Mesenchymal stem cell (in vitro differentiated cells and primary cell): ENCODE measurements at regions not wholly inside any gene's neighbourhood (a gene's known extent, or its start where the extent isn't known, plus 50 kb on each side); places are given as distances from the start of the nearest gene placed in this dataset.

ENCODE experiments used
- DNase-seq: peaks from one replicate; pipeline ENCODE4 v3.0.0-alpha.2; 2013
- H2AFZ ChIP-seq: one replicate; pipeline ENCODE4 v1.6.1; 2013; ENCODE audit warnings: low read depth, mild to moderate bottlenecking, control low read depth, inconsistent platforms, low read length, moderate library complexity
- H2AK5ac ChIP-seq: 2 replicates; pipeline ENCODE4 v1.6.1; 2013; ENCODE audit warnings: low read length, moderate library complexity, mild to moderate bottlenecking, inconsistent platforms; ENCODE audit not compliant: severe bottlenecking
- H2BK120ac ChIP-seq: one replicate; pipeline ENCODE4 v1.6.1; 2013; ENCODE audit warnings: low read depth, mild to moderate bottlenecking, inconsistent platforms, low read length, moderate library complexity
- H2BK12ac ChIP-seq, 2 experiments: one replicate each; pipeline ENCODE4 v1.6.1; 2013; ENCODE audit warnings: inconsistent platforms in 2 of 2, low read length in 2 of 2, mild to moderate bottlenecking in 2 of 2, moderate library complexity in 2 of 2, control low read depth in 1 of 2
- H2BK15ac ChIP-seq: one replicate; pipeline ENCODE4 v1.6.1; 2013; ENCODE audit warnings: mild to moderate bottlenecking, low read depth, inconsistent platforms; ENCODE audit not compliant: poor library complexity, severe bottlenecking
- H2BK5ac ChIP-seq: 2 replicates; pipeline ENCODE4 v1.6.1; 2013; ENCODE audit warnings: low read depth, mild to moderate bottlenecking, low read length, control low read depth, inconsistent platforms; ENCODE audit not compliant: poor library complexity, severe bottlenecking
- H3K14ac ChIP-seq, 2 experiments: one replicate each; pipeline ENCODE4 v1.6.1; 2013; ENCODE audit warnings: inconsistent platforms in 2 of 2, low read length in 2 of 2, control low read depth in 1 of 2, mild to moderate bottlenecking in 1 of 2, moderate library complexity in 1 of 2
- H3K18ac ChIP-seq, 2 experiments: one replicate each; pipeline ENCODE4 v1.6.1; 2013; ENCODE audit warnings: inconsistent platforms in 2 of 2, low read length in 2 of 2, control low read depth in 1 of 2, low read depth in 1 of 2, mild to moderate bottlenecking in 1 of 2
- H3K23ac ChIP-seq, 2 experiments: one replicate each; pipeline ENCODE4 v1.6.1; 2013; ENCODE audit warnings: inconsistent platforms in 2 of 2, low read length in 2 of 2, mild to moderate bottlenecking in 2 of 2, moderate library complexity in 2 of 2, control low read depth in 1 of 2
- H3K27ac ChIP-seq: 2 replicates; pipeline ENCODE4 v1.5.1; 2013; ENCODE audit warnings: mild to moderate bottlenecking, moderate library complexity, low read length, control low read depth, inconsistent platforms; ENCODE audit not compliant: poor library complexity, severe bottlenecking
- H3K27me3 ChIP-seq, 2 experiments: 2 replicates each; pipeline versions ENCODE4 v1.6.1 to v1.7.0; 2013; ENCODE audit warnings: low read length in 2 of 2, mild to moderate bottlenecking in 2 of 2, moderate library complexity in 2 of 2, control low read depth in 1 of 2, inconsistent platforms in 1 of 2; ENCODE audit not compliant: control insufficient read depth in 1 of 2, insufficient read depth in 1 of 2
- H3K36me3 ChIP-seq, 2 experiments: 2 replicates each; pipeline versions ENCODE4 v1.6.1 to v1.7.0; 2013; ENCODE audit warnings: low read length in 2 of 2, control low read depth in 1 of 2, inconsistent platforms in 1 of 2, low read depth in 1 of 2, mild to moderate bottlenecking in 1 of 2; ENCODE audit not compliant: insufficient read depth in 2 of 2, control insufficient read depth in 1 of 2
- H3K4ac ChIP-seq, 2 experiments: one replicate each; pipeline ENCODE4 v1.6.1; 2013; ENCODE audit warnings: inconsistent platforms in 2 of 2, low read length in 2 of 2, mild to moderate bottlenecking in 2 of 2, moderate library complexity in 2 of 2, control low read depth in 1 of 2, low read depth in 1 of 2
- H3K4me1 ChIP-seq: 2 replicates; pipeline ENCODE4 v1.6.1; 2013; ENCODE audit warnings: low read depth, low read length, control low read depth; ENCODE audit not compliant: control insufficient read depth, insufficient read depth
- H3K4me2 ChIP-seq: 2 replicates; pipeline ENCODE4 v1.6.1; 2013; ENCODE audit warnings: low read length, mild to moderate bottlenecking, inconsistent platforms; ENCODE audit not compliant: poor library complexity, severe bottlenecking
- H3K4me3 ChIP-seq, 2 experiments: 2 replicates each; pipeline versions ENCODE4 v1.5.1 to v1.7.0; 2013; ENCODE audit warnings: low read length in 2 of 2, mild to moderate bottlenecking in 2 of 2, control low read depth in 1 of 2, low read depth in 1 of 2; ENCODE audit not compliant: insufficient read depth in 1 of 2
- H3K79me1 ChIP-seq: replicated peaks from 2 replicates; pipeline ENCODE4 v1.6.1; 2013; ENCODE audit warnings: mild to moderate bottlenecking, control low read depth, low read length, inconsistent platforms; ENCODE audit not compliant: poor library complexity, severe bottlenecking
- H3K9ac ChIP-seq: 2 replicates; pipeline ENCODE4 v1.7.0; 2013; ENCODE audit warnings: mild to moderate bottlenecking, low read length, moderate library complexity
- H3K9me3 ChIP-seq: 2 replicates; pipeline ENCODE4 v1.7.0; 2013; ENCODE audit warnings: mild to moderate bottlenecking, low read length; ENCODE audit not compliant: control insufficient read depth
- H4K8ac ChIP-seq: one replicate; pipeline ENCODE4 v1.6.1; 2013; ENCODE audit warnings: inconsistent platforms, mild to moderate bottlenecking, low read length, moderate library complexity
- H4K91ac ChIP-seq: one replicate; pipeline ENCODE4 v1.6.1; 2013; ENCODE audit warnings: mild to moderate bottlenecking, low read length, inconsistent platforms
- WGBS: methylation state at CpG from one replicate; pipeline ENCODE4 v1.1.7; 2013; ENCODE audit warnings: mixed read lengths; 5-methylcytosine and 5-hydroxymethylcytosine counted together

DNA sequence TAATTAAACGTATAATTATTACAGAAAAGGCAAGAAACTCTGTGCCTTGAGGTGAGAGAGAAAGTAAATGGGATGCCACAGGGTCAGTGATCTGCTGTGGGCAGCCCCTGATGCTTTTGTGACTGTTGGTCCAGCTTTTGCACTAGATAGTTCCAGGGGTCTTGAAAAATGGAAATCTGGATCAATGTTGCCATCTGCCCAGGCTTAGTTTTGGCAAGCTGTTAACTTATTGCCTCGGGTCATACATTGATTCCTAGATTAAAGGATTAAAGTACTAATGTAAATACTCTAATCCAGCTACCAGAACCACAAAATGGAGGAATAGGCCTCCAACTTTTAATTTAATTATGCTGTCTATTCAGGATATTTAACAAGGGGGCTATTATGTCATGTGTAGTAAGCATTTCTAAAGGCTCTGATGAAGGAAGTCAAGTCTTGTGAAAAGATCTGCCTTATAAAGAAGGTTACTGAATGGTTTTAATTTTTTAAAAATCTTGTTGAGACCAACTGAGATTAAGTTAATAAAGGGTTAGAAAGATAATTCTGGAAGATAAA lies 376.0 kb upstream of the HS3ST5 start:
- H3K14ac ChIP-seq = no peak overlapping the region
- H3K4ac ChIP-seq = no peak overlapping the region
- H3K79me1 ChIP-seq = no peaks in the 10 kb centered on the region
- H3K36me3 ChIP-seq = no peaks in the 10 kb centered on the region
- no peak overlapping the region for H3K4me2 ChIP-seq
- no peak overlapping the region for H3K4me3 ChIP-seq
- no peak overlapping the region for H3K27ac ChIP-seq
- no peak overlapping the region for H4K8ac ChIP-seq
- H3K4me1 ChIP-seq = no peaks in the 10 kb centered on the region
- no peaks in the 10 kb centered on the region for H3K27me3 ChIP-seq
- no peak overlapping the region for H2BK120ac ChIP-seq
- H2BK12ac ChIP-seq = no peak overlapping the region
- DNase-seq = no peak
- H3K9me3 ChIP-seq = no peaks in the 10 kb centered on the region
- no peak overlapping the region for H2BK15ac ChIP-seq
- H4K91ac ChIP-seq = no peak overlapping the region
- no peak overlapping the region for H2AFZ ChIP-seq
- H2BK5ac ChIP-seq = no peak overlapping the region
- H3K23ac ChIP-seq = no peak overlapping the region
- no peak overlapping the region for H2AK5ac ChIP-seq
- no peak overlapping the region for H3K9ac ChIP-seq
- H3K18ac ChIP-seq = no peak overlapping the region
- 85% methylated on average over 1 of the region's 2 CpGs for WGBS

DNA sequence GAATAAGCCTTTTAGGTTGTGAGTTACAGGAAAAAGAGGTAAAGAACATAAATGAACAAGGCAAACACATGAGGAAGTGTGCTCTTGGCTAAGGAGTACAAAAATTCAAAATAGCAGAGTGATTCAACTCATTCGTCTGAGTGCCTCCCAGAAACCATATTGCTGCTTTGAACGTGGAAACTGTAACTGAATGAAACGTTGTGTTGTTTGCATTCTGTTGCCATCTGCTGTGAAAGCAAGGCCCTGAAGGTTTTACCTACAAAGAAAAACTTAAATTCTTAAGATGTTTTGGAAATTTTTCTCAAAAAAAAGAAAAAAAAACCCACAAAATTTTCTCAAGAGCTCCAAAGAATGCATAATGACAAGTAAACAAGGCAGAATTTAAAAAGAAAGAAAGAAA lies 375.4 kb upstream of the HS3ST5 start:
- Histone ChIP-seq H2AK5ac (no peak overlapping the region), H2BK120ac (no peak overlapping the region), H4K8ac (no peak overlapping the region), H3K9ac (no peak overlapping the region), H3K4me2 (no peak overlapping the region), H3K27ac (no peak overlapping the region), H4K91ac (no peak overlapping the region), H3K4me1 (no peaks in the 10 kb centered on the region), H3K9me3 (no peaks in the 10 kb centered on the region), H2BK12ac (no peak overlapping the region), H3K23ac (no peak overlapping the region), H2BK15ac (no peak overlapping the region), H2BK5ac (no peak overlapping the region), H3K36me3 (no peaks in the 10 kb centered on the region), H2AFZ (no peak overlapping the region), H3K27me3 (no peaks in the 10 kb centered on the region), H3K14ac (no peak overlapping the region), H3K4ac (no peak overlapping the region), H3K79me1 (no peaks in the 10 kb centered on the region), H3K18ac (no peak overlapping the region), H3K4me3 (no peak overlapping the region)
- no peak for DNase-seq
- 89% methylated on average over 1 of the region's 3 CpGs for WGBS

DNA sequence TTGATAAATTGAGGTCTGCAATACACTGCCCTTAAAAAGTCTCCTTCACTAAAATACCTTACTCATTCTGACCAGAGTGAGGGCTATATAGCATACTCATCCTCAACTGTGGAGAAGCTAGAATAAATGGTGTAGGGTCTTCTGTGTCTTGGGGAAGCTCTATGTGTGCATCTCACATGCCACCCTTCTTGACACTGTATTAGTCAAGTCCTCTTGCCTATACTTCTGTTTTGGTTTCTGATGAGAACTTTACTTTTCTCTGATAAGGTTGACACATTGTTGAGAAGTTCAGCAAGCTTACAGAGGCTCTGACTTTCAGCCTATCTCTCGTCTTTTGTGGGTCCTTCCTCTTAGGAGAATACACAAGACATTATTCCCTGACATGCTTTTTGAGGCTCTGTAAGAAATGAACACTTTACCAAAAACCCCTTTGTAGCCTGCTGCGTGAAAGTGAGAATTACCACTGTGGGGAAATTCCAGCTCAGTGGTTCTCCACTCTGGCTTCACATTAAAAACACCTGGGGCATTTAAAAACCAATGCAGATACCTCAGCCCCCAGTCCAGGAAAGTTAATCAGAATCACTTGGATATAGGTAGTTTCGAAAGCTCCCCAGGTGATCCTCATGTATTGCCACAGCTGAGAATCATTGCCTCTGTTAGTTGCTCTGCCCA lies 372.1 kb upstream of the HS3ST5 start:
- DNase-seq = no peak
- Histone ChIP-seq H4K91ac (no peak overlapping the region), H3K18ac (no peak overlapping the region), H3K4me2 (no peak overlapping the region), H3K27me3 (no peaks in the 10 kb centered on the region), H3K23ac (no peak overlapping the region), H2AFZ (no peak overlapping the region), H3K36me3 (no peaks in the 10 kb centered on the region), H2BK5ac (no peak overlapping the region), H2AK5ac (no peak overlapping the region), H3K27ac (no peak overlapping the region), H3K79me1 (no peaks in the 10 kb centered on the region), H3K4ac (no peak overlapping the region), H4K8ac (no peak overlapping the region), H2BK15ac (no peak overlapping the region), H2BK120ac (no peak overlapping the region), H3K9ac (no peak overlapping the region), H3K4me3 (no peak overlapping the region), H2BK12ac (no peak overlapping the region), H3K9me3 (no peaks in the 10 kb centered on the region), H3K14ac (no peak overlapping the region), H3K4me1 (no peaks in the 10 kb centered on the region)
- WGBS = 84% methylated on average over 3 of the region's 3 CpGs

DNA sequence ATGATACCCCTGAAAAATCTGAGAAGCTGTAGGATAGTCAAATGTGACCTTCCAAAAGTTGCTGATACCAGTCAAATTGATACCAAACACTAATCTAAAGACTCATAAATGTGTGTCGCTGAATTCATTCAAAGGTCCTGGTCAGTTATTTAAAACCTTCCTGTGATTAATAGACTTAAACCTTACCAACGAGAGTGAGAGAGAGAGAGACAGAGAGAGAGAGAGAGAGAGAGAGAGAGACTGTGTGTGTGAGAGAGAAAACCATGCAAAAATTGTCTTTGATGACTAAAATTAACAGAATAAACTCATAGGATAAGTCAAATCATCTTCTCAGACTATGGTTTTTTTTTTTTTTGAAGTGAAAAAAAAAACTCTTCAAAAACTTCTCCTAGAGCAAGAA lies 370.9 kb upstream of the HS3ST5 start:
- H3K4ac ChIP-seq = no peak overlapping the region
- H4K91ac ChIP-seq = no peak overlapping the region
- H3K4me1 ChIP-seq = no peaks in the 10 kb centered on the region
- no peak overlapping the region for H2AK5ac ChIP-seq
- H3K9me3 ChIP-seq = no peaks in the 10 kb centered on the region
- H2AFZ ChIP-seq = no peak overlapping the region
- no peaks in the 10 kb centered on the region for H3K36me3 ChIP-seq
- H3K27ac ChIP-seq = no peak overlapping the region
- H2BK5ac ChIP-seq = no peak overlapping the region
- H3K79me1 ChIP-seq = no peaks in the 10 kb centered on the region
- no peak overlapping the region for H3K4me2 ChIP-seq
- DNase-seq = no peak
- H3K27me3 ChIP-seq = no peaks in the 10 kb centered on the region
- H2BK12ac ChIP-seq = no peak overlapping the region
- H4K8ac ChIP-seq = no peak overlapping the region
- H3K18ac ChIP-seq = no peak overlapping the region
- H3K14ac ChIP-seq = no peak overlapping the region
- no peak overlapping the region for H3K9ac ChIP-seq
- no peak overlapping the region for H3K4me3 ChIP-seq
- H2BK120ac ChIP-seq = no peak overlapping the region
- H3K23ac ChIP-seq = no peak overlapping the region
- no CpG with 5 or more reads among the region's 2 CpGs for WGBS
- no peak overlapping the region for H2BK15ac ChIP-seq
